ENCODE measurements at regions not wholly inside any gene's neighbourhood (a gene's known extent, or its start where the extent isn't known, plus 50 kb on each side); places are given as distances from the start of the nearest gene placed in this dataset.
"Not testable (repeated sequence)": the region's sequence is repeated elsewhere in the genome, so short reads cannot be mapped to it uniquely, and the experiment has no call there.

- Histone ChIP-seq H4K91ac (ENCODE audit: low read depth, low read length, poor library complexity) (no peak overlapping the region), H3K9me3 (replicated peaks in 1 of 2; ENCODE audit: control insufficient read depth in 2 of 2, insufficient read depth in 1 of 2, low read depth in 1 of 2, low read length in 2 of 2) (no peaks in the 10 kb centered on the region), H3K4me1 (ENCODE audit: control insufficient read depth in 2 of 2, insufficient read depth in 1 of 2, low read depth in 1 of 2, low read length in 2 of 2) (no peaks in the 10 kb centered on the region), H3K36me3 (replicated peaks in 1 of 2; ENCODE audit: control insufficient read depth in 2 of 2, insufficient read depth in 2 of 2, low read length in 2 of 2) (no peaks in the 10 kb centered on the region), H2BK15ac (ENCODE audit: low read length) (no peak overlapping the region), H2BK5ac (ENCODE audit: low read length) (no peak overlapping the region), H3K27ac (replicated peaks; ENCODE audit: low read length) (no peak overlapping the region), H3K79me1 (ENCODE audit: low read depth, low read length) (no peaks in the 10 kb centered on the region), H3K4ac (ENCODE audit: low read length) (no peak overlapping the region), H3K27me3 (ENCODE audit: control insufficient read depth in 3 of 3, insufficient read depth in 3 of 3, low read depth in 1 of 3, low read length in 3 of 3) (no peaks in the 10 kb centered on the region), H3K4me2 (ENCODE audit: insufficient read depth, low read length, poor library complexity, severe bottlenecking) (no peak overlapping the region), H2AFZ (ENCODE audit: low read length) (no peak overlapping the region), H3K4me3 (ENCODE audit: low read length in 2 of 2) (no peak overlapping the region), H3K23ac (ENCODE audit: low read depth, low read length, poor library complexity) (no peak overlapping the region), H2BK120ac (ENCODE audit: low read depth, low read length) (no peak overlapping the region), H3K9ac (ENCODE audit: low read depth, low read length, poor library complexity) (no peak overlapping the region), H2AK5ac (ENCODE audit: low read depth, low read length) (no peak overlapping the region), H3K18ac (ENCODE audit: low read length) (no peak overlapping the region), H3K14ac (ENCODE audit: low read length) (no peak overlapping the region), H2BK12ac (ENCODE audit: low read length) (no peak overlapping the region), H4K8ac (ENCODE audit: low read depth, low read length) (no peak overlapping the region)
- WGBS, 2 donors (ENCODE audit: extremely low coverage in 2 of 2, insufficient read length in 2 of 2, insufficient replicate concordance in 1 of 2), result no CpG with 5 or more reads among the region's 3 CpGs
- DNase-seq (ENCODE audit: low spot score), result no peak
Measured at GRCh38 chrX:7617994-7618393, 225.0 kb upstream of the VCX start.

GRCh38 chrX:7614616-7615015, 228.4 kb upstream of the VCX start:
- Histone ChIP-seq H4K91ac (ENCODE audit: low read depth, low read length, poor library complexity) (no peak overlapping the region), H3K4ac (ENCODE audit: low read length) (no peak overlapping the region), H3K18ac (ENCODE audit: low read length) (no peak overlapping the region), H3K4me2 (ENCODE audit: insufficient read depth, low read length, poor library complexity, severe bottlenecking) (no peak overlapping the region), H3K4me1 (ENCODE audit: control insufficient read depth in 2 of 2, insufficient read depth in 1 of 2, low read depth in 1 of 2, low read length in 2 of 2) (no peaks in the 10 kb centered on the region), H2BK15ac (ENCODE audit: low read length) (no peak overlapping the region), H3K4me3 (ENCODE audit: low read length in 2 of 2) (no peak overlapping the region), H2AK5ac (ENCODE audit: low read depth, low read length) (no peak overlapping the region), H3K9ac (ENCODE audit: low read depth, low read length, poor library complexity) (no peak overlapping the region), H3K36me3 (replicated peaks in 1 of 2; ENCODE audit: control insufficient read depth in 2 of 2, insufficient read depth in 2 of 2, low read length in 2 of 2) (no peaks in the 10 kb centered on the region), H3K9me3 (replicated peaks in 1 of 2; ENCODE audit: control insufficient read depth in 2 of 2, insufficient read depth in 1 of 2, low read depth in 1 of 2, low read length in 2 of 2) (no peaks in the 10 kb centered on the region), H2BK120ac (ENCODE audit: low read depth, low read length) (no peak overlapping the region), H3K23ac (ENCODE audit: low read depth, low read length, poor library complexity) (no peak overlapping the region), H2BK12ac (ENCODE audit: low read length) (no peak overlapping the region), H2BK5ac (ENCODE audit: low read length) (no peak overlapping the region), H3K14ac (ENCODE audit: low read length) (no peak overlapping the region), H2AFZ (ENCODE audit: low read length) (no peak overlapping the region), H3K27me3 (ENCODE audit: control insufficient read depth in 3 of 3, insufficient read depth in 3 of 3, low read depth in 1 of 3, low read length in 3 of 3) (no peaks in the 10 kb centered on the region), H3K79me1 (ENCODE audit: low read depth, low read length) (no peaks in the 10 kb centered on the region), H4K8ac (ENCODE audit: low read depth, low read length) (no peak overlapping the region), H3K27ac (replicated peaks; ENCODE audit: low read length) (no peak overlapping the region)
- no peak for DNase-seq (ENCODE audit: low spot score)
- no CpG with 5 or more reads among the region's 3 CpGs for WGBS, 2 donors (ENCODE audit: extremely low coverage in 2 of 2, insufficient read length in 2 of 2, insufficient replicate concordance in 1 of 2)

GRCh38 chrX:7608625-7609024, 234.3 kb upstream of the VCX start:
- H3K4ac ChIP-seq (ENCODE audit: low read length); H2AFZ ChIP-seq (ENCODE audit: low read length); H2AK5ac ChIP-seq (ENCODE audit: low read depth, low read length); H3K14ac ChIP-seq (ENCODE audit: low read length); H3K79me1 ChIP-seq (ENCODE audit: low read depth, low read length); H3K4me1 ChIP-seq (ENCODE audit: control insufficient read depth in 2 of 2, insufficient read depth in 1 of 2, low read depth in 1 of 2, low read length in 2 of 2); H2BK12ac ChIP-seq (ENCODE audit: low read length); H2BK120ac ChIP-seq (ENCODE audit: low read depth, low read length); H3K27ac ChIP-seq (replicated peaks; ENCODE audit: low read length); DNase-seq (ENCODE audit: low spot score); H3K4me3 ChIP-seq (ENCODE audit: low read length in 2 of 2); H3K27me3 ChIP-seq (ENCODE audit: control insufficient read depth in 3 of 3, insufficient read depth in 3 of 3, low read depth in 1 of 3, low read length in 3 of 3); H2BK15ac ChIP-seq (ENCODE audit: low read length); H3K23ac ChIP-seq (ENCODE audit: low read depth, low read length, poor library complexity); H4K8ac ChIP-seq (ENCODE audit: low read depth, low read length); H3K4me2 ChIP-seq (ENCODE audit: insufficient read depth, low read length, poor library complexity, severe bottlenecking); H4K91ac ChIP-seq (ENCODE audit: low read depth, low read length, poor library complexity); H3K9me3 ChIP-seq (replicated peaks in 1 of 2; ENCODE audit: control insufficient read depth in 2 of 2, insufficient read depth in 1 of 2, low read depth in 1 of 2, low read length in 2 of 2); H3K9ac ChIP-seq (ENCODE audit: low read depth, low read length, poor library complexity); H3K18ac ChIP-seq (ENCODE audit: low read length); H3K36me3 ChIP-seq (replicated peaks in 1 of 2; ENCODE audit: control insufficient read depth in 2 of 2, insufficient read depth in 2 of 2, low read length in 2 of 2); H2BK5ac ChIP-seq (ENCODE audit: low read length): not testable (repeated sequence)
- no CpG with 5 or more reads among the region's 29 CpGs for WGBS, 2 donors (ENCODE audit: extremely low coverage in 2 of 2, insufficient read length in 2 of 2, insufficient replicate concordance in 1 of 2)

- H2AFZ ChIP-seq (ENCODE audit: low read length), result no peak overlapping the region
- no peaks in the 10 kb centered on the region for H3K4me1 ChIP-seq (ENCODE audit: control insufficient read depth in 2 of 2, insufficient read depth in 1 of 2, low read depth in 1 of 2, low read length in 2 of 2)
- H3K4me2 ChIP-seq (ENCODE audit: insufficient read depth, low read length, poor library complexity, severe bottlenecking), result no peak overlapping the region
- H3K36me3 ChIP-seq (replicated peaks in 1 of 2; ENCODE audit: control insufficient read depth in 2 of 2, insufficient read depth in 2 of 2, low read length in 2 of 2), result no peaks in the 10 kb centered on the region
- H3K9ac ChIP-seq (ENCODE audit: low read depth, low read length, poor library complexity), result no peak overlapping the region
- no peak overlapping the region for H2BK5ac ChIP-seq (ENCODE audit: low read length)
- H2BK15ac ChIP-seq (ENCODE audit: low read length), result no peak overlapping the region
- WGBS, 2 donors (ENCODE audit: extremely low coverage in 2 of 2, insufficient read length in 2 of 2, insufficient replicate concordance in 1 of 2), result no CpG with 5 or more reads among the region's 7 CpGs
- H3K27ac ChIP-seq (replicated peaks; ENCODE audit: low read length), result no peak overlapping the region
- no peak overlapping the region for H3K18ac ChIP-seq (ENCODE audit: low read length)
- H2BK120ac ChIP-seq (ENCODE audit: low read depth, low read length), result no peak overlapping the region
- H3K4ac ChIP-seq (ENCODE audit: low read length), result no peak overlapping the region
- H3K4me3 ChIP-seq (ENCODE audit: low read length in 2 of 2), result no peak overlapping the region
- no peak overlapping the region for H3K23ac ChIP-seq (ENCODE audit: low read depth, low read length, poor library complexity)
- H4K8ac ChIP-seq (ENCODE audit: low read depth, low read length), result no peak overlapping the region
- H3K79me1 ChIP-seq (ENCODE audit: low read depth, low read length), result no peaks in the 10 kb centered on the region
- no peak overlapping the region for H2BK12ac ChIP-seq (ENCODE audit: low read length)
- no peak overlapping the region for H3K14ac ChIP-seq (ENCODE audit: low read length)
- H3K9me3 ChIP-seq (replicated peaks in 1 of 2; ENCODE audit: control insufficient read depth in 2 of 2, insufficient read depth in 1 of 2, low read depth in 1 of 2, low read length in 2 of 2), result peaks cover 0 to 9% of the 10 kb centered on the region in 2 donors
- H3K27me3 ChIP-seq (ENCODE audit: control insufficient read depth in 3 of 3, insufficient read depth in 3 of 3, low read depth in 1 of 3, low read length in 3 of 3), result no peaks in the 10 kb centered on the region
- no peak overlapping the region for H4K91ac ChIP-seq (ENCODE audit: low read depth, low read length, poor library complexity)
- DNase-seq (ENCODE audit: low spot score), result no peak
- no peak overlapping the region for H2AK5ac ChIP-seq (ENCODE audit: low read depth, low read length)
Measured at GRCh38 chrX:7606039-7606652, 236.8 kb upstream of the VCX start.
